Adrenal gland (tissue), 5 donors: ENCODE measurements at regions not wholly inside any gene's neighbourhood (a gene's known extent, or its start where the extent isn't known, plus 50 kb on each side); places are given as distances from the start of the nearest gene placed in this dataset.

ENCODE experiments used
- CTCF ChIP-seq, 6 experiments: fragments of 450-650 bp in 4 of 6; fragments of 200-600 bp in 2 of 6; sonication (generic) in 1 of 6; IDR thresholded peaks; 1 replicate in 5 of 6; 2 replicates in 1 of 6; pipeline versions ENCODE4 v1.5.1 to v1.8.0; 2016 to 2021; ENCODE audit warnings: antibody characterized with exemption in 6 of 6, mild to moderate bottlenecking in 2 of 6, moderate library complexity in 1 of 6
- POLR2A ChIP-seq, 2 donors: fragments of 450-650 bp; IDR thresholded peaks; one replicate each; pipeline ENCODE4 v1.6.1; 2017; ENCODE audit warnings: antibody characterized with exemption in 2 of 2, mild to moderate bottlenecking in 2 of 2, moderate library complexity in 1 of 2
- donor health status: DM: no; HTN: no; CAD: no.

GRCh38 chr4:141427726-141428296 lies 207.1 kb downstream of the ZNF330 start:
- TF ChIP-seq POLR2A (IDR thresholded peaks at IDR 0.05) (no peak), CTCF (IDR thresholded peaks at IDR 0.05) (no peak)
